SK-N-SH treated with all-trans-retinoic acid at 6 μM for 48 hours (cell line): ENCODE measurements at regions not wholly inside any gene's neighbourhood (a gene's known extent, or its start where the extent isn't known, plus 50 kb on each side); places are given as distances from the start of the nearest gene placed in this dataset.

Source experiments
- ARNTL ChIP-seq: fragments of 450-650 bp; formaldehyde crosslinking; IDR thresholded peaks from 2 replicates; pipeline ENCODE4 v1.5.0; 2020; ENCODE audit warnings: low read depth, mild to moderate bottlenecking, moderate library complexity, borderline replicate concordance
- BACH2 ChIP-seq: fragments of 250-450 bp; sonication (Bioruptor Pico); IDR thresholded peaks from 2 replicates; pipeline ENCODE4 v1.9.0; 2021; ENCODE audit warnings: mild to moderate bottlenecking, borderline replicate concordance
- CREB5 ChIP-seq: fragments of 250-450 bp; sonication (Bioruptor Pico); IDR thresholded peaks from 2 replicates; pipeline ENCODE4 v1.5.1; 2020; ENCODE audit warnings: low read depth, mild to moderate bottlenecking, moderate library complexity
- CSDC2 ChIP-seq: fragments of 250-450 bp; sonication (Bioruptor Pico); IDR thresholded peaks from 2 replicates; pipeline ENCODE4 v1.5.0; 2020; ENCODE audit warnings: mild to moderate bottlenecking, moderate library complexity
- ESRRG ChIP-seq: fragments of 250-450 bp; sonication (Bioruptor Pico); IDR thresholded peaks from 2 replicates; pipeline ENCODE4 v1.6.1; 2021; ENCODE audit warnings: mild to moderate bottlenecking
- GLIS3 ChIP-seq: fragments of 250-450 bp; sonication (Bioruptor Pico); IDR thresholded peaks from 2 replicates; pipeline ENCODE4 v1.5.0; 2020; ENCODE audit warnings: mild to moderate bottlenecking, moderate library complexity
- OSR1 ChIP-seq: fragments of 250-450 bp; sonication (Bioruptor Pico); IDR thresholded peaks from 2 replicates; pipeline ENCODE4 v1.8.0; 2022; ENCODE audit warnings: moderate library complexity, mild to moderate bottlenecking, inconsistent platforms
- PATZ1 ChIP-seq: fragments of 250-450 bp; sonication (Bioruptor Pico); IDR thresholded peaks from 2 replicates; pipeline ENCODE4 v1.8.0; 2020; ENCODE audit warnings: mild to moderate bottlenecking, moderate library complexity, borderline replicate concordance
- RARB ChIP-seq: fragments of 250-450 bp; sonication (Bioruptor Pico); IDR thresholded peaks from 2 replicates; pipeline ENCODE4 v1.8.0; 2021; ENCODE audit warnings: mild to moderate bottlenecking, moderate library complexity
- SNAI2 ChIP-seq: fragments of 250-450 bp; sonication (Bioruptor Pico); IDR thresholded peaks from 2 replicates; pipeline ENCODE4 v1.5.0; 2020; ENCODE audit warnings: mild to moderate bottlenecking, moderate library complexity
- TCF4 ChIP-seq: fragments of 250-450 bp; sonication (Bioruptor Pico); IDR thresholded peaks from 2 replicates; pipeline ENCODE4 v1.8.0; 2021; ENCODE audit warnings: mild to moderate bottlenecking, moderate library complexity, borderline replicate concordance
- ZC3H10 ChIP-seq: fragments of 250-450 bp; sonication (Bioruptor Pico); IDR thresholded peaks from 2 replicates; pipeline ENCODE4 v1.5.1; 2021; ENCODE audit warnings: mild to moderate bottlenecking, moderate library complexity
- ZFP30 ChIP-seq: fragments of 450-650 bp; formaldehyde crosslinking; IDR thresholded peaks from 2 replicates; pipeline ENCODE4 v1.5.0; 2022; ENCODE audit warnings: mild to moderate bottlenecking, moderate library complexity
- ZNF70 ChIP-seq: fragments of 450-650 bp; formaldehyde crosslinking; IDR thresholded peaks from 2 replicates; pipeline ENCODE4 v1.5.0; 2020; ENCODE audit warnings: mild to moderate bottlenecking, moderate library complexity

- TF ChIP-seq SNAI2 (no peak), ZC3H10 (CRISPR knock-in tag) (no peak), CREB5 (no peak), ARNTL (CRISPR knock-in tag) (no peak), CSDC2 (CRISPR knock-in tag) (no peak), TCF4 (CRISPR knock-in tag) (no peak), BACH2 (CRISPR knock-in tag) (no peak), OSR1 (CRISPR knock-in tag) (no peak), RARB (CRISPR knock-in tag) (no peak), ZFP30 (CRISPR knock-in tag) (no peak), GLIS3 (CRISPR knock-in tag) (no peak), PATZ1 (CRISPR knock-in tag) (no peak), ESRRG (CRISPR knock-in tag) (no peak), ZNF70 (no peak)
These were observed 121.9 kb upstream of the BTN3A2 start for GRCh38 chr6:26243132-26243531.
